Liver (tissue), 8 donors: ENCODE measurements at regions not wholly inside any gene's neighbourhood (a gene's known extent, or its start where the extent isn't known, plus 50 kb on each side); places are given as distances from the start of the nearest gene placed in this dataset.
"Not testable (repeated sequence)": the region's sequence is repeated elsewhere in the genome, so short reads cannot be mapped to it uniquely, and the experiment has no call there.

Experiments used
- DNase-seq: peaks from one replicate; pipeline ENCODE4 v3.0.0-alpha.2; 2017; ENCODE audit warnings: low spot score
- H3K27ac ChIP-seq, 2 donors: one replicate each; pipeline ENCODE4 v1.7.0; 2013; ENCODE audit warnings: inconsistent platforms in 2 of 2, low read length in 2 of 2, control low read depth in 1 of 2, low read depth in 1 of 2, mild to moderate bottlenecking in 1 of 2
- H3K27me3 ChIP-seq, 4 donors: one replicate each; pipeline versions ENCODE4 v1.6.1 to v1.7.0; 2013; ENCODE audit warnings: low read length in 3 of 4, inconsistent platforms in 1 of 4, mild to moderate bottlenecking in 1 of 4, moderate library complexity in 1 of 4; ENCODE audit not compliant: control insufficient read depth in 4 of 4, insufficient read depth in 4 of 4
- H3K36me3 ChIP-seq, 4 donors: one replicate each; pipeline versions ENCODE4 v1.6.1 to v1.7.0; 2013; ENCODE audit warnings: low read length in 3 of 4, mild to moderate bottlenecking in 3 of 4, low read depth in 1 of 4, moderate library complexity in 1 of 4; ENCODE audit not compliant: control insufficient read depth in 4 of 4, insufficient read depth in 3 of 4
- H3K4me1 ChIP-seq, 4 donors: one replicate each; pipeline versions ENCODE4 v1.6.1 to v1.7.0; 2013; ENCODE audit warnings: low read length in 3 of 4, mild to moderate bottlenecking in 3 of 4, moderate library complexity in 1 of 4; ENCODE audit not compliant: control insufficient read depth in 4 of 4, insufficient read depth in 4 of 4
- H3K4me3 ChIP-seq, 3 donors: one replicate each; pipeline versions ENCODE4 v1.6.1 to v1.7.0; 2013; ENCODE audit warnings: low read length in 3 of 3, control low read depth in 1 of 3, low read depth in 1 of 3, mild to moderate bottlenecking in 1 of 3
- H3K9ac ChIP-seq, 2 donors: one replicate each; pipeline ENCODE4 v1.7.0; 2013; ENCODE audit warnings: low read length in 2 of 2, mild to moderate bottlenecking in 2 of 2, moderate library complexity in 2 of 2, control low read depth in 1 of 2, low read depth in 1 of 2
- H3K9me3 ChIP-seq, 4 donors: one replicate each; pipeline versions ENCODE4 v1.6.1 to v1.7.0; 2013; ENCODE audit warnings: low read length in 3 of 4; ENCODE audit not compliant: control insufficient read depth in 4 of 4
- ATF3 ChIP-seq: IDR thresholded peaks from 2 replicates; pipeline ENCODE4 v1.6.1; 2016; ENCODE audit warnings: antibody characterized with exemption
- CTCF ChIP-seq: fragments of 150-350 bp; IDR thresholded peaks from 2 replicates; pipeline ENCODE4 v1.5.1; 2017; ENCODE audit warnings: improper control_type of control experiment, low read depth, low read length; ENCODE audit not compliant: missing input control
- EGR1 ChIP-seq, 2 donors: IDR thresholded peaks; 2 replicates each; pipeline ENCODE4 v1.6.1; 2016 to 2018; ENCODE audit warnings: antibody characterized with exemption in 2 of 2, low read depth in 2 of 2
- FOXA1 ChIP-seq: IDR thresholded peaks from 2 replicates; pipeline ENCODE4 v1.6.1; 2016; ENCODE audit warnings: antibody characterized with exemption
- FOXA2 ChIP-seq: IDR thresholded peaks from 2 replicates; pipeline ENCODE4 v1.6.1; 2016; ENCODE audit warnings: antibody characterized with exemption
- GABPA ChIP-seq, 2 donors: IDR thresholded peaks in 1 of 2; conservative IDR thresholded peaks in 1 of 2; 2 replicates each; pipeline ENCODE4 v1.6.1; 2016; ENCODE audit warnings: antibody characterized with exemption in 2 of 2, mild to moderate bottlenecking in 1 of 2, moderate library complexity in 1 of 2
- HNF4A ChIP-seq, 2 donors: conservative IDR thresholded peaks; 2 replicates each; pipeline ENCODE4 v1.6.1; 2016; ENCODE audit warnings: antibody characterized with exemption in 2 of 2, mild to moderate bottlenecking in 2 of 2
- HNF4G ChIP-seq: IDR thresholded peaks from 2 replicates; pipeline ENCODE4 v1.6.1; 2016; ENCODE audit warnings: antibody characterized with exemption
- JUND ChIP-seq, 2 donors: IDR thresholded peaks; 2 replicates each; pipeline ENCODE4 v1.6.1; 2016; ENCODE audit warnings: antibody characterized with exemption in 2 of 2
- MAX ChIP-seq: IDR thresholded peaks from 2 replicates; pipeline ENCODE4 v1.6.1; 2016; ENCODE audit warnings: antibody characterized with exemption
- NR2F2 ChIP-seq: IDR thresholded peaks from 2 replicates; pipeline ENCODE4 v1.6.1; 2016; ENCODE audit warnings: antibody characterized with exemption
- RAD21 ChIP-seq, 2 donors: IDR thresholded peaks; 2 replicates each; pipeline ENCODE4 v1.6.1; 2016; ENCODE audit warnings: antibody characterized with exemption in 2 of 2, mild to moderate bottlenecking in 2 of 2
- REST ChIP-seq: IDR thresholded peaks from 2 replicates; pipeline ENCODE4 v1.6.1; 2016; ENCODE audit warnings: antibody characterized with exemption, mild to moderate bottlenecking
- RXRA ChIP-seq, 2 donors: IDR thresholded peaks; 2 replicates each; pipeline ENCODE4 v1.6.1; 2017 to 2018; ENCODE audit warnings: antibody characterized with exemption in 2 of 2, mild to moderate bottlenecking in 1 of 2
- SP1 ChIP-seq: IDR thresholded peaks from 2 replicates; pipeline ENCODE4 v1.6.1; 2018; ENCODE audit warnings: antibody characterized with exemption, mild to moderate bottlenecking
- TAF1 ChIP-seq: conservative IDR thresholded peaks from 2 replicates; pipeline ENCODE4 v1.6.1; 2016; ENCODE audit warnings: antibody characterized with exemption, mild to moderate bottlenecking
- YY1 ChIP-seq: IDR thresholded peaks from 2 replicates; pipeline ENCODE4 v1.6.1; 2016; ENCODE audit warnings: antibody characterized with exemption, mild to moderate bottlenecking
- ZBTB33 ChIP-seq: IDR thresholded peaks from 2 replicates; pipeline ENCODE4 v1.6.1; 2016; ENCODE audit warnings: antibody characterized with exemption
- WGBS: extraction: QIAGEN DNeasy Blood & Tissue Kit; methylation state at CpG from one replicate; pipeline ENCODE4 v1.1.7; 2013; 5-methylcytosine and 5-hydroxymethylcytosine counted together
- donor health status: healthy.
- donor health status: healthy.
- donor health status: healthy.
- donor health status: healthy.
- donor health status: healthy.

GRCh38 chr14:66272221-66272620, 213.9 kb upstream of the CCDC196 start:
- H3K9ac ChIP-seq = no peak overlapping the region
- H3K4me3 ChIP-seq = no peak overlapping the region
- TF ChIP-seq ATF3 (no peak), HNF4A (conservative IDR thresholded peaks at IDR 0.05) (no peak), FOXA2 (no peak), SP1 (no peak), JUND (IDR thresholded peaks at IDR 0.05) (no peak), RAD21 (IDR thresholded peaks at IDR 0.05) (no peak), HNF4G (no peak), FOXA1 (no peak), YY1 (no peak), TAF1 (no peak), EGR1 (IDR thresholded peaks at IDR 0.05; ENCODE audit: low read depth in 2 of 2) (no peak), CTCF (no peak), GABPA (IDR thresholded peaks at IDR 0.05 in 1 of 2, conservative IDR thresholded peaks at IDR 0.05 in 1 of 2) (no peak), ZBTB33 (no peak), REST (no peak), NR2F2 (no peak), MAX (no peak)
- H3K27ac ChIP-seq = no peak overlapping the region
- DNase-seq = no peak
- no peaks in the 10 kb centered on the region for H3K27me3 ChIP-seq
- H3K9me3 ChIP-seq = no peaks in the 10 kb centered on the region
- H3K36me3 ChIP-seq = no peaks in the 10 kb centered on the region
- WGBS = 82% methylated on average over 1 of the region's 1 CpG
- no peaks in the 10 kb centered on the region for H3K4me1 ChIP-seq

- TF ChIP-seq RXRA (IDR thresholded peaks at IDR 0.05) = no peak
- WGBS = 62% methylated on average over 1 of the region's 1 CpG
Measured at GRCh38 chr14:66273261-66273832, 212.8 kb upstream of the CCDC196 start.

GRCh38 chr14:66278418-66278817, 207.8 kb upstream of the CCDC196 start:
- H3K27ac ChIP-seq, H3K27me3 ChIP-seq, H3K9ac ChIP-seq, H3K4me3 ChIP-seq, H3K9me3 ChIP-seq, H3K36me3 ChIP-seq, H3K4me1 ChIP-seq, DNase-seq: not testable (repeated sequence)
- WGBS = 93% methylated on average over 3 of the region's 3 CpGs

More at GRCh38 chr14:66273261-66273832, 212.8 kb upstream of the CCDC196 start:
- Histone ChIP-seq H3K4me1 (no peaks in the 10 kb centered on the region), H3K36me3 (no peaks in the 10 kb centered on the region), H3K27ac (no peak overlapping the region), H3K4me3 (no peak overlapping the region), H3K27me3 (no peaks in the 10 kb centered on the region), H3K9ac (no peak overlapping the region), H3K9me3 (no peaks in the 10 kb centered on the region)
- no peak for DNase-seq
